SK-N-SH treated with all-trans-retinoic acid at 6 μM for 48 hours (cell line): ENCODE measurements at regions not wholly inside any gene's neighbourhood (a gene's known extent, or its start where the extent isn't known, plus 50 kb on each side); places are given as distances from the start of the nearest gene placed in this dataset.

Experiments used
- ARNTL ChIP-seq: fragments of 450-650 bp; formaldehyde crosslinking; IDR thresholded peaks from 2 replicates; pipeline ENCODE4 v1.5.0; 2020; ENCODE audit warnings: low read depth, mild to moderate bottlenecking, moderate library complexity, borderline replicate concordance
- BACH2 ChIP-seq: fragments of 250-450 bp; sonication (Bioruptor Pico); IDR thresholded peaks from 2 replicates; pipeline ENCODE4 v1.9.0; 2021; ENCODE audit warnings: mild to moderate bottlenecking, borderline replicate concordance
- CREB5 ChIP-seq: fragments of 250-450 bp; sonication (Bioruptor Pico); IDR thresholded peaks from 2 replicates; pipeline ENCODE4 v1.5.1; 2020; ENCODE audit warnings: low read depth, mild to moderate bottlenecking, moderate library complexity
- GLIS3 ChIP-seq: fragments of 250-450 bp; sonication (Bioruptor Pico); IDR thresholded peaks from 2 replicates; pipeline ENCODE4 v1.5.0; 2020; ENCODE audit warnings: mild to moderate bottlenecking, moderate library complexity
- ISL1 ChIP-seq: fragments of 250-450 bp; sonication (Bioruptor Pico); IDR thresholded peaks from 2 replicates; pipeline ENCODE4 v2.1.2; 2022; ENCODE audit warnings: mild to moderate bottlenecking, moderate library complexity
- OSR1 ChIP-seq: fragments of 250-450 bp; sonication (Bioruptor Pico); IDR thresholded peaks from 2 replicates; pipeline ENCODE4 v1.8.0; 2022; ENCODE audit warnings: moderate library complexity, mild to moderate bottlenecking, inconsistent platforms
- PATZ1 ChIP-seq: fragments of 250-450 bp; sonication (Bioruptor Pico); IDR thresholded peaks from 2 replicates; pipeline ENCODE4 v1.8.0; 2020; ENCODE audit warnings: mild to moderate bottlenecking, moderate library complexity, borderline replicate concordance
- RARB ChIP-seq: fragments of 250-450 bp; sonication (Bioruptor Pico); IDR thresholded peaks from 2 replicates; pipeline ENCODE4 v1.8.0; 2021; ENCODE audit warnings: mild to moderate bottlenecking, moderate library complexity
- ZFP3 ChIP-seq: fragments of 250-450 bp; sonication (Bioruptor Pico); IDR thresholded peaks from 2 replicates; pipeline ENCODE4 v1.5.0; 2020; ENCODE audit warnings: mild to moderate bottlenecking, moderate library complexity
- ZFP30 ChIP-seq: fragments of 450-650 bp; formaldehyde crosslinking; IDR thresholded peaks from 2 replicates; pipeline ENCODE4 v1.5.0; 2022; ENCODE audit warnings: mild to moderate bottlenecking, moderate library complexity
- ZNF70 ChIP-seq: fragments of 450-650 bp; formaldehyde crosslinking; IDR thresholded peaks from 2 replicates; pipeline ENCODE4 v1.5.0; 2020; ENCODE audit warnings: mild to moderate bottlenecking, moderate library complexity

GRCh38 chr10:35735412-35735811, 93.3 kb upstream of the FZD8 start:
- no peak for TF ChIP-seq ARNTL (CRISPR knock-in tag)
- no peak for TF ChIP-seq RARB (CRISPR knock-in tag)
- no peak for TF ChIP-seq ISL1 (CRISPR knock-in tag)
- TF ChIP-seq ZFP30: no peak
- TF ChIP-seq ZNF70 (CRISPR knock-in tag): no peak
- TF ChIP-seq CREB5 (CRISPR knock-in tag): no peak
- TF ChIP-seq GLIS3: no peak
- no peak for TF ChIP-seq ZFP3 (CRISPR knock-in tag)
- no peak for TF ChIP-seq OSR1
- no peak for TF ChIP-seq PATZ1 (CRISPR knock-in tag)
- no peak for TF ChIP-seq BACH2
